Left lung (tissue), 4 donors: ENCODE measurements at regions not wholly inside any gene's neighbourhood (a gene's known extent, or its start where the extent isn't known, plus 50 kb on each side); places are given as distances from the start of the nearest gene placed in this dataset.

Experiments
- ATAC-seq: fragments of 200-7000 bp; cut with Tn5 transposase; one replicate; pipeline ENCODE4 v1.9.1; 2020; ENCODE audit warnings: moderate library complexity
- DNase-seq, 4 donors: peaks; one replicate each; pipeline ENCODE4 v3.0.0-alpha.2; 2013 to 2020
- H3K27ac ChIP-seq, 2 donors: fragments of 200-600 bp; sonication (generic) in 1 of 2; one replicate each; pipeline versions ENCODE4 v1.5.0 to v1.8.0; 2020 to 2021
- H3K27me3 ChIP-seq, 2 donors: fragments of 200-600 bp; sonication (generic) in 1 of 2; one replicate each; pipeline versions ENCODE4 v1.5.0 to v1.8.0; 2020 to 2021
- H3K36me3 ChIP-seq, 2 donors: fragments of 200-600 bp; sonication (generic) in 1 of 2; one replicate each; pipeline versions ENCODE4 v1.5.0 to v1.8.0; 2020 to 2021
- H3K4me1 ChIP-seq, 2 donors: fragments of 200-600 bp; one replicate each; pipeline ENCODE4 v1.8.0; 2021
- H3K4me3 ChIP-seq, 2 donors: fragments of 200-600 bp; sonication (generic) in 1 of 2; one replicate each; pipeline versions ENCODE4 v1.5.0 to v1.8.0; 2020 to 2021; ENCODE audit warnings: mild to moderate bottlenecking in 1 of 2
- H3K9me3 ChIP-seq, 2 donors: fragments of 200-600 bp; sonication (generic) in 1 of 2; one replicate each; pipeline versions ENCODE4 v1.5.0 to v1.8.0; 2020 to 2021
- CTCF ChIP-seq, 2 donors: fragments of 200-600 bp; sonication (generic) in 1 of 2; IDR thresholded peaks; one replicate each; pipeline versions ENCODE4 v1.5.0 to v1.8.0; 2021; ENCODE audit warnings: antibody characterized with exemption in 2 of 2
- intact Hi-C, 2 donors: fragments of 100-400 bp; cut with DNase I; formaldehyde crosslinking; loops; one replicate each; pipeline versions ENCODE4 v1.11.2 to v1.14.2; 2022
- donor health status: DM: no; HTN: yes; CAD: no.
- donor health status: DM: no; HTN: no; CAD: no.

DNA sequence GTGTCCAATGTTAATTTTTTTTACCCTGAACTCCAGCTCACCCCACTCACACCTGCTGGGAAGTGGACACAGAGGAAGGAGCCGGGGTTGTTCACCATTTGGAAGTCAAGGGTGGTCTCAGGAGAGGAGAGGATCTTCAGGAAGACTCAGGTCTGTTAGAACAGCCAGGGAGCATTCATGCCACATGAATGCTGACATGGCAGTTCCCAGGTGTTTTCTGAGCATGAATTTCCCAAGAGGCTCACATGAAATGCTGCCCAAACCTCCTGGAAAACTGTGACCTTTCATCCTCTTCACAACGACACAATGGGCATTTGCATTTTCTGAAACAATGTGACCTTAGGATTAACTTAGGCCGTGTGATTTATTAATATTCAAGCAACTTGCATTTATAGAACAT, 2409.2 kb downstream of the TP53TG3F start:
- no peak overlapping the region for H3K27ac ChIP-seq
- TF ChIP-seq CTCF (IDR thresholded peaks at IDR 0.05): no peak
- intact Hi-C loops: no loop called here
- no peak for DNase-seq
- no peak overlapping the region for H3K4me3 ChIP-seq
- H3K4me1 ChIP-seq: no peaks in the 10 kb centered on the region
- no peaks in the 10 kb centered on the region for H3K27me3 ChIP-seq
- no peaks in the 10 kb centered on the region for H3K36me3 ChIP-seq
- ATAC-seq: no peak
- H3K9me3 ChIP-seq: peaks cover 0 to 66% of the 10 kb centered on the region in 2 donors

GRCh38 chr16:35873472-35873871, 2414.1 kb downstream of the TP53TG3F start:
- no peaks in the 10 kb centered on the region for H3K36me3 ChIP-seq
- H3K4me1 ChIP-seq: no peaks in the 10 kb centered on the region
- ATAC-seq: no peak
- H3K9me3 ChIP-seq: peaks cover 0 to 54% of the 10 kb centered on the region in 2 donors
- no peak for DNase-seq
- H3K27me3 ChIP-seq: no peaks in the 10 kb centered on the region
- H3K27ac ChIP-seq: no peak overlapping the region
- no peak for TF ChIP-seq CTCF (IDR thresholded peaks at IDR 0.05)
- H3K4me3 ChIP-seq: no peak overlapping the region
- intact Hi-C loops: no loop called here

DNA sequence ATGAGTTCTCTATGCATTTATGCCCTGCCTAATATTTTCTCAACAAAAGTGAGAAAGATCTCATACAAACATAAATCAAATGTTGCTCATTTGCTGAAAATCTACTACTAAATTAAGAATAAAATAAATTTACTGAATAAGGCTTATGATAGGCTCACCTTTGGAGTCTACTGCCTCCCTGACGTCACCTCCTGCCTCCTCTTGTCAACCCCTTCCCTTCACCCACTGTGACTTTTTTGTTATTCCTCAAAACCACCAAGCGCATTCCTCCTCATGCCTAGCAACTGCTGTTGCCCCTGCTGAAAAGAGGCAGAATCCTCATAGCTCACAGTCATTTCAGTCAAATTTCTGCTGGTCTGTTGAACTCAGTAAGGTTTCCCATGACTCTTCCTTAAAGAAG, 2422.2 kb downstream of the TP53TG3F start:
- Histone ChIP-seq H3K4me1 (no peaks in the 10 kb centered on the region), H3K27ac (no peak overlapping the region), H3K27me3 (no peaks in the 10 kb centered on the region), H3K36me3 (no peaks in the 10 kb centered on the region), H3K9me3 (peaks cover 0 to 65% of the 10 kb centered on the region in 2 donors), H3K4me3 (no peak overlapping the region)
- TF ChIP-seq CTCF (IDR thresholded peaks at IDR 0.05): no peak
- DNase-seq (no peak), ATAC-seq (no peak)
- intact Hi-C loops: no loop called here

DNA sequence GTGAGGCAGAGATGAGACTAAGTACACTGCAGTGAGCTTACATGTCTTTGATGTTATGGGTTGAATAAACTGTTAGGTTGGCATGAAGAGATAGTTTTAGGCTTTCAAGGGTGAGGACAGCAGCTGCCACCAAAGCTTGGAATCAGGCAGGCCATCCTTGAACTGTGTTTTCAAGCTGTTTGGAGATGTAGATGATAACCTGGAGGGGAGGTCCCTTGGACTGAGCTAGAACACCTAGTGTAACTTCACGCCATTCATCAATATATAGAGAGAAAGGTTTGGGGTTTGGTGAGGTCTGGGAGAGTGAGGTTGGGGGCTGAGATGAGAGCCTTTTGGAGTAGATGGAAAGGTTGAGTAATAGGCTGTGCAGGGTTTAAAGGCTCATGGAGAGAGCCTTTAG, 2447.0 kb downstream of the TP53TG3F start:
- intact Hi-C loops: no loop called here
- DNase-seq (no peak), ATAC-seq (no peak)
- no peaks in the 10 kb centered on the region for H3K36me3 ChIP-seq
- no peak overlapping the region for H3K4me3 ChIP-seq
- no peak for TF ChIP-seq CTCF (IDR thresholded peaks at IDR 0.05)
- H3K27me3 ChIP-seq: no peaks in the 10 kb centered on the region
- H3K9me3 ChIP-seq: peaks cover 0 to 74% of the 10 kb centered on the region in 2 donors
- H3K27ac ChIP-seq: no peak overlapping the region
- H3K4me1 ChIP-seq: no peaks in the 10 kb centered on the region

DNA sequence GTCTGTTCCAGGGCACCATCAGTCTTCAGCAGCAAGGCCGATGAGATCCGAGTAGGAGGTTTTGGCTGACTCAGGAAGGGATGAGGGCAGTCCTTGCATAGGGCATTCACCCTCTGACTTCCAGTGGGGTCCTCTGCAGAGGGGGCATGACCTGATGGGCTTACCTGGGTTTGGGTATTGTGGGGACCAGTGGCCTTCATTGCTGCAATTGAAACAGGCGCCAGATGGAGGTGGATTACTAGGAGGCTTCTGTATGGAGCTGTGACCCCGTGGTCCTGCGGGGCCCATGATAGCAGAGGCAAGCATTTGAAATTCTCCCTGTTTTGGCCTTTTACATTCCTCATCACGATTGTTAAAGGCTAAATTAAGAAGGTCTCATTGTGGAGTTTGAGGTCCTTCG, 2448.7 kb downstream of the TP53TG3F start:
- DNase-seq (no peak), ATAC-seq (no peak)
- no peak for TF ChIP-seq CTCF (IDR thresholded peaks at IDR 0.05)
- no peaks in the 10 kb centered on the region for H3K36me3 ChIP-seq
- H3K4me3 ChIP-seq: no peak overlapping the region
- no peaks in the 10 kb centered on the region for H3K27me3 ChIP-seq
- intact Hi-C loops: no loop called here
- H3K4me1 ChIP-seq: no peaks in the 10 kb centered on the region
- H3K9me3 ChIP-seq: peaks cover 0 to 82% of the 10 kb centered on the region in 2 donors
- H3K27ac ChIP-seq: no peak overlapping the region
